ENCODE measurements at regions not wholly inside any gene's neighbourhood (a gene's known extent, or its start where the extent isn't known, plus 50 kb on each side); places are given as distances from the start of the nearest gene placed in this dataset.

DNA sequence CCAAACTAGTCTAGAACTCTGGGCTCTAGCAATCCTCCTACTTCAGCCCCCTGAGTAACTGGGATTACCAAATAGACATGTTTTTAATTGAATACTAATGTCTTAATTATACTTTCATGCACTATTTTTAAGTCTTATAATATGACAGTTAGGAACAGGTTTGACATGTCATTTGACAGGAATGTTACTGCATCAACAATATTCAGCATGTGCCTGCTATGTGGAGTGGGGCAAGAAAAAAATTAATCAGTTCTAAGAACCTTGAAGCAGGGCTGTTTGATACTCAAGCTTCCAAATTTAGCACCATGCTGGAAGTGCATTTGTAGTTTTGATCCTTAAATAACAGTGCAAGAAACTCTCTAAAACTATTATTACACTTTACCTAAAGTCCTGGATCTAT lies 265.3 kb downstream of the MZT1 start:
- DNase-seq (ENCODE audit: insufficient read length, low spot score) (no peak), FAIRE-seq (no peak)

- no peak for DNase-seq (ENCODE audit: insufficient read length, low spot score)
- no peak for FAIRE-seq
Observed at GRCh38 chr13:72458701-72459100, 268.7 kb downstream of the MZT1 start.

GRCh38 chr13:72457151-72457550 lies 270.3 kb downstream of the MZT1 start:
- no peak for DNase-seq (ENCODE audit: insufficient read length, low spot score)
- no peak for FAIRE-seq

- FAIRE-seq: no peak
- DNase-seq (ENCODE audit: insufficient read length, low spot score): no peak
Observed at GRCh38 chr13:72456486-72456885, 270.9 kb downstream of the MZT1 start.

- no peak for FAIRE-seq
- no peak for DNase-seq (ENCODE audit: insufficient read length, low spot score)
Observed at GRCh38 chr13:72453161-72453560, 274.3 kb downstream of the MZT1 start.

GRCh38 chr13:72448082-72448481 lies 279.3 kb downstream of the MZT1 start:
- FAIRE-seq: no peak
- DNase-seq (ENCODE audit: insufficient read length, low spot score): no peak

GRCh38 chr13:72444999-72445398 lies 282.4 kb downstream of the MZT1 start:
- FAIRE-seq: no peak

GRCh38 chr13:72437458-72437857 lies 290.0 kb downstream of the MZT1 start:
- FAIRE-seq (no peak), DNase-seq (ENCODE audit: insufficient read length, low spot score) (no peak)

More at GRCh38 chr13:72444999-72445398, 282.4 kb downstream of the MZT1 start:
- DNase-seq (ENCODE audit: insufficient read length, low spot score): no peak

- FAIRE-seq: no peak
Observed at GRCh38 chr13:72435251-72435650, 292.2 kb downstream of the MZT1 start.

DNA sequence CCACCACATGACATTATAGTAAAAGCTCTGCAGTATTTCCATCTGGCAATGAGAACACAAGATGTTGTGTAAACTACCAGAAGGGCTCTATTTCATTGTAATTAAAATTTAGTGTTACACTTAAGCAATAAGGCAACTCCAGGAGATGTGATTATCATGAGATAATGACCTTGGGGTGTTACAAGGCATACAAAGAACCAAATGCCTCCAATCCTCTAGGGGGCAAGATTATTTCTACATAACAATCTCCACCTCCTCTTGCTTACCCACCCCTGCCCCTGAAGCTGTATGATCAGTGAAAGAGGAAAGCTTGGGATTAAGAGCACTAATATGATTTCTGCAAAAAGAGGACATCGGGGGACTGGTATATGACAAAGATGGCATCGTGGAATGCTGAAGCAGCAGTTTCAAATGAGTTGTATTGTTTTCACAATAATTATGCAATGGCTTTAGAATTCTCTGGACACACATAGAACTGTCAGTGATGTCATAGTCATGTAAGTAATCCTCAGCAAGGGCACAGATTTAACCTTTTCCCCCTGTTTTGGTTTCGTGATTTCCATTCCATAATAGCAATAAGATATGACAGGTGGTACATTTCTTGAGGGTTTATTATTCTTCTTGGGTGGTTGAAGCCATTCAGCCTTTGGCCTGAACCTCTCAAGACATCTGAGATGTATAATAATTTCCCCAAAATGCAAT lies 295.3 kb downstream of the MZT1 start:
- DNase-seq (ENCODE audit: insufficient read length, low spot score) (no peak), FAIRE-seq (no peak)

More at GRCh38 chr13:72435251-72435650, 292.2 kb downstream of the MZT1 start:
- no peak for DNase-seq (ENCODE audit: insufficient read length, low spot score)

- FAIRE-seq (no peak), DNase-seq (ENCODE audit: insufficient read length, low spot score) (no peak)
Observed at GRCh38 chr13:72430923-72431322, 296.5 kb downstream of the MZT1 start.

DNA sequence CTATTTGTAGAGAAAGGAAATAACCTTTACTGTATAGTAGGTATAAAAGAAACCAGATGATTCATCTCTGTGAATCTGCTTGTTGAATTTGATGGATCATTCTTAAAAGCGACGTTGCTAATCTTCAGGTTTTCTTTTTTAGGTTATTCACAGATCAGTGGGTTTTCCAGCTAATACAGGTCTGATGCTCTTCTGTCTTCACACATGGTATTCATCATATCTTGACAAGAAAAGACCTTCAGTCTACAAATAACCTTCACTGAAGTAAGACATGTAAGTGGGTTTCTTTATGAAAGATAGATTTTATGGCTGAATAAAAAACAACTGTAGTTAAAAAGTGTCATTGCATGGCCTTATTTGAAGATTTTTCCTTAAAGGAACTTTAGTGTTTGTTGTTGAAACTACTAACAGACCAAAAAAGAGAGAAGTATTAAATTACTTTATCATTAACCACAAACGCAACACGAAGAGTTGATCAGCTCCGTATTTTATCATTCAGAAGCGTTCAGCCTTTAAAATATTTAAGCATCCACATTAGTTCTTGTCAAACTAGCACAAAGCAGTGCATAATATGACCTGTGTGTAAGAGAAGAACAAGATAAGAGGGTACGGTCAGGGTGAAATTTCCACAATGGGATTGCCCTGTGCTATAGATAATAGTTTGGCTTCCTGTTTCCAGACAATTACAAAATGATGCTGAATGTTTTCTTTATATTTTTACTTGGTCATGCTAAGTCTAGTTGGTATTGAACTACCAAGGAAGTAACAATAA lies 299.5 kb downstream of the MZT1 start:
- FAIRE-seq: no peak
- no peak for DNase-seq (ENCODE audit: insufficient read length, low spot score)

DNA sequence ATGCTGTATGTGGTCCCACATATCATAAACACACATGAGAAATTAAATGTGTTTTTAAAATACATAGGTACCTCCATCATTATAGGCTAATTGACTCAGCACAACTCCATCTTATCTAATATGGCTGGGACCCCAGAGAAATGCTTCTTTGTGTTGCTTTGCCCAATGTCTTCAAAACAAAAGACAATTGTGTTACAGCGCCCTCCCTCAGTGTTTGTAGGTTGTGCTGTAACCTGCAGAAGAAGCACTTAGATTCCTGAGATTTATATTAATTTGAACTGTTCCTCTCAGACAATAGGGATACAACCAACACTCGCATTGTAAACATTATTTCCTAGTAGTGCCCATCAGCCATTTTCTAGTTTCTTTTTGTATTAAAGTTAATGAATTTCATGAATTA lies 303.4 kb downstream of the MZT1 start:
- FAIRE-seq: no peak

DNA sequence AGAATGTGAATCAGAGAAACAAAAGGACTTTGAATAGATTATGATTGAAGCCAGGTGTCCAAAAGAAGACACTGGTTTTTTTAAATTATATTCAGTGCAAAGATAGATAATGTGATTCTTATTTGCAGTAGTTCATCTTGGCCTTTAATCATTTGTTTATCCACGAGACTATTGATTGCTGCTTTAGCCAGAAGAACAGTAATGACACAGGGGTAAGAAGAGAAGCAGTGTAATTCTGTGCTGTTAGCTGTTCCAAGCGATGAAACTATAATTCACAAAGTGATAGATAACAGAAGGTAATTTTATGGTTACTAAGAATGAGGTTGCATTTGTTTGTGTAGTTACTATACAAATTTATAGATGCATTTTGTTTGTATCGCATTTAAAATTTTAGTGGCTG lies 311.6 kb downstream of the MZT1 start:
- no peak for FAIRE-seq
- DNase-seq (ENCODE audit: insufficient read length, low spot score): no peak

More for the DNA sequence above, 303.4 kb downstream of the MZT1 start:
- no peak for DNase-seq (ENCODE audit: insufficient read length, low spot score)

DNA sequence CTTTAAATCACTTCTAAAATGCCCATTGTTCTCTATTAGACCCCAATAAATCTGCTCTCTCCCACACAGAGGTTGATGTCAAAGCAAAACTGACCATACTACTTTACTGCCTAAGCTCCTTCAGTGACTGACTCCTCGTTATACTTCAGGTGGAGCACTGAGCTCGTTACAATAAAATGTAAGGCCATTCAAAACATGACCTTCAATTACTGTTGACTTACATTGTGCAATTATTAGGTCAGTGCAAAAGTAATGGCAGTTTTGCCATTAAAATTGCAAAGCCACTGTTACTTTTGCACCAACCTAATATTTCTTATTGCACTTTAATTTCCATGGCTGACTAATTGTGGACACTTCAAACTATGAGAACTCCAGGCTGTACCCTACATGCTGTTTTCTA lies 314.9 kb downstream of the MZT1 start:
- FAIRE-seq: no peak

GRCh38 chr13:72405441-72405840 lies 322.0 kb downstream of the MZT1 start:
- FAIRE-seq: no peak
- no peak for DNase-seq (ENCODE audit: insufficient read length, low spot score)

More for the DNA sequence above, 314.9 kb downstream of the MZT1 start:
- DNase-seq (ENCODE audit: insufficient read length, low spot score): no peak

- DNase-seq (ENCODE audit: insufficient read length, low spot score) (no peak), FAIRE-seq (no peak)
Observed at GRCh38 chr13:72403396-72404010, 323.9 kb downstream of the MZT1 start.

- FAIRE-seq (no peak), DNase-seq (ENCODE audit: insufficient read length, low spot score) (no peak)
Observed at GRCh38 chr13:72400856-72401255, 326.6 kb downstream of the MZT1 start.

GRCh38 chr13:72399351-72399750 lies 328.1 kb downstream of the MZT1 start:
- FAIRE-seq (no peak), DNase-seq (ENCODE audit: insufficient read length, low spot score) (no peak)

DNA sequence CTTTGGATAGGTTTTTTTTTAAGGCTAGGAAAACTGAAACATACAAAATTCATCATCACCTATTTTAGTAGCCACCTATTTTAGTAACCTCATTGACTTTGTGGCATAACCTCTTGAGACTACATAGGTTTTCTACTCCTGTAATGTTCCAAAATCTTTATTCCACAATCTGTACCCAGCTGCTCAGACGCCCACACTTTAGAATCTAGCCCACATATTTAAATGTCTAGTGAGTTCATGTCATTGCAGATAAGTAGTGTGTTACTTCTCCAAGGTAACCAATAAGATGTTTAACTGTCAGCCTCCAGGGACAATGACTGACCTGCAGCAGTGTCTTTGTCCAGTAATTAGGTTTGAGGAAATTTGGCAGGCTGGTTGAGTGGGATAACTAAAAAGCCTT lies 330.2 kb downstream of the MZT1 start:
- DNase-seq (ENCODE audit: insufficient read length, low spot score) (no peak), FAIRE-seq (no peak)

DNA sequence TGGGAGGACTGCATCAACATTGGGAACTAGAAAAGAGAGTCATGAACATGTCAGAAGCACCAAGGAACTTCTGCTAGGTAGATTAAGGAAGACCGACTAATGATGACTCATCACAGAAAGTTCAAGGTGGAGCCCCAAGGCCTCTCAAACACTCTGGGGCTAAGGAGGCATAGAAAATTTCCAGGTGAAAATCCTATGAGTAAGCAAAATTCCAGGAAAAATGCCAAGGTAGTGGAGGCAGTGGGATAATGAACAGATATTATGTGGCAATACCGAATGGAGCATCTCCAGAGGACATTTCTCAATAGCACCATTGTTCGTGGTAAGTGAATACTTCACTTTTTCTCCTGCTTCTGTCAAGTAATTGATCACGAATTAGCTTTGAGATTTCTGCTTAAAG lies 336.5 kb downstream of the MZT1 start:
- no peak for DNase-seq (ENCODE audit: insufficient read length, low spot score)

More for the DNA sequence above, 336.5 kb downstream of the MZT1 start:
- FAIRE-seq: no peak

All from HTR-8/SVneo (cell line).